ENCODE measurements at regions not wholly inside any gene's neighbourhood (a gene's known extent, or its start where the extent isn't known, plus 50 kb on each side); places are given as distances from the start of the nearest gene placed in this dataset.

DNA sequence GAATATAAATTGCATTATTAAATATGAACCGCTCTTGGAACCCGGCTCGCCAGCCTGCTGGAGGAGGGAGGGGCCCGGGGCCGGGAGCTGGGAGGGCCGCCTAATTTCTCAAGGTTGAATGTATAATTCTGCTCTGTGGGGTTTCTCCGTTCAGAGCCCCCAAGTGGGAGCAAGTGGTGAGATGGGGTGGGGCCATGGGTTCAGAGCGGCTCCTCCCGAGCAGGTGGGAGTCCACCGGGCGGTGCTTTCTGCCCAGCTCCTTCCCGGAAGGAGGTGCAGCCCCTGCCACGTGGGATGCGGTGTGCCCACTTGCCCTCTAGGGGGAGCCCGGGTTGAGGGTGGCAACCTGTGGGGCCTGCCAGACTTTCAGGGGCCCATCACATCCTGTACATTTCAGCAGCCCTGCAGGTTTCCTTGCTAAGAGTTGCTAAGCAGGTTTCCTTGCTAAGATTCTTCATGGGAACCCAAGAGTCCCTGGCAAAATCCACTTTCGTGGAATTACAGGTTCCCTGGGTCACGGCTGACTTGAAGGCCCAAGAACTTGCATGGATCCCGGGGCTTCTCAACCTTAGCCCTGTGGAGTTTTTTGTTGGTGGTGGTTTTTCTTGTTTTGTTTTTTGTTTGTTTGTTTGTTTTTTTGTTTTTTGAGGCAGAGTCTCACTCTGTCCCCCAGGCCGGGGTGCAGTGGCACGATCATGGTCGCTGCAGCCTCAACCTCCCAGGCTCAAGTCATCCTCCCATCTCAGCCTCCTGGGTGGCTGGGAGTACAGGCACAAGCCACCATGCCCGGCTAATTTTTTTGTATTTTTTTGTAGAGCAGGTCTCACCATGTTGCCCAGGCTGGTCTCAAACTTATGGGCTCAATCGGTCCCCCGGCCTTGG lies 196.7 kb upstream of the GSE1 start:
- no peak overlapping the region for H3K4me3 ChIP-seq (ENCODE audit: low read depth, low read length)
- TF ChIP-seq, protein P1, sequence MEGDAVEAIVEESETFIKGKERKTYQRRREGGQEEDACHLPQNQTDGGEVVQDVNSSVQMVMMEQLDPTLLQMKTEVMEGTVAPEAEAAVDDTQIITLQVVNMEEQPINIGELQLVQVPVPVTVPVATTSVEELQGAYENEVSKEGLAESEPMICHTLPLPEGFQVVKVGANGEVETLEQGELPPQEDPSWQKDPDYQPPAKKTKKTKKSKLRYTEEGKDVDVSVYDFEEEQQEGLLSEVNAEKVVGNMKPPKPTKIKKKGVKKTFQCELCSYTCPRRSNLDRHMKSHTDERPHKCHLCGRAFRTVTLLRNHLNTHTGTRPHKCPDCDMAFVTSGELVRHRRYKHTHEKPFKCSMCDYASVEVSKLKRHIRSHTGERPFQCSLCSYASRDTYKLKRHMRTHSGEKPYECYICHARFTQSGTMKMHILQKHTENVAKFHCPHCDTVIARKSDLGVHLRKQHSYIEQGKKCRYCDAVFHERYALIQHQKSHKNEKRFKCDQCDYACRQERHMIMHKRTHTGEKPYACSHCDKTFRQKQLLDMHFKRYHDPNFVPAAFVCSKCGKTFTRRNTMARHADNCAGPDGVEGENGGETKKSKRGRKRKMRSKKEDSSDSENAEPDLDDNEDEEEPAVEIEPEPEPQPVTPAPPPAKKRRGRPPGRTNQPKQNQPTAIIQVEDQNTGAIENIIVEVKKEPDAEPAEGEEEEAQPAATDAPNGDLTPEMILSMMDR (IDR thresholded peaks at IDR 0.05; ENCODE audit: borderline replicate concordance, insufficient read depth, low read depth, low read length), result peak; percentile 64

DNA sequence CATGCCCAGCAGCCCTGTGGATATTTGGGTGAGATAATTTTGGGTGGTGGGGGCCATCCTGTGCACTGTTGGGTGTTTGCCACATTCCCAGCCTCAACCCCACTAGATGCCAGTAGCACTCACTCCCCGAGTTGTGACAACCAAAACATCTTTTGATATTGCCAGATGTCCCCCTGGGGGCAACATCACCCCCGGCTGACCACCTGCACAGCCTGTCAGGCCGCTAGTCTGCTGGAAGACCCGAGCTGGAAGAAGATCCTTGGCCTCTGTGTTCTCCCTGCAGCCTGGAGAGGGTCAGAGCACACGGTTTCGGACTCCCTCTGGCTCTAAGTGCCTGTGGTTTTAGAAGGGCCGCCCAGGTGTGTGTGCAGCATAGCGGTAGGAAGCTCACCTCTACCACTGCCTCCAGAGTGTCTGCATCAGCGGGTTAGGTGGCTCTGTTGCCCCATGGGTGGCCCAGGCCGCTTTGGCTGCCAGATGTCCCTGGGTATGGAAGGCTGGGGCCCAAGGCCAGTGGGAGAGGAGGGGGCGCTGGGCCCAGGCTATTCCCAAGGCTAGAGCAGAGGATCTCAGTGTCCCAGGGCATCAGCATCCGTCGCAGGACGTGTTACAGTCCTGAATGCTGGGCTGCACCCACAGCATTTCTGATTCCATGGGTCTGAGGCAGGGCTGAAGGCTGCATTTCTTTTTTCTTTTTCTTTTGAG lies 195.8 kb upstream of the GSE1 start:
- TF ChIP-seq, protein P1 (IDR thresholded peaks at IDR 0.05; ENCODE audit: borderline replicate concordance, insufficient read depth, low read depth, low read length), result no peak
- H3K4me3 ChIP-seq (ENCODE audit: low read depth, low read length), result no peak overlapping the region

DNA sequence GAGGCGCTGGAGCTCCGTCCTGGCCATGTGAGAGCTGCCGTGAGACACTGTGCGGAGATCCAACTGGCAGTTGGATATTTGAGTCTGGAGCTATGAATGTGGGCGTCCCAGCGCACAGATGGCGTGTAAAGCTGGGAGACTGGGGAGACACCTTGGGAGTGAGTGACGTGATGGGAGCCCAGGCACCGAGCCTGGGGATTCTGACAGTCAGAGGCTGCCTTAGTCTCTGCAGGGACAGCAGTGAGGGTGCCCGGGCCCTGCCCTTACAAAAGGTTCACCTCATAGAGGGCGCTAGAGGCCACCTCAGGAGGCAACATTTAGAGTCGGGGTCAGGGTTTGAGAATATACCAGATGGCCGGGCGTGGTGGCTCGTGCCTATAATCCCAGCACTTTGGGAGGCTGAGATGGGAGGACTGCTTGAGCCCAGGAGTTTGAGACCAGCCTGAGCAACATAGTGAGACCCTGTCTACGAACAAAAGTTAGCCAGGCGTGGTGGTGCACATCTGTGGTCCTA lies 194.1 kb upstream of the GSE1 start:
- TF ChIP-seq, protein P1 (IDR thresholded peaks at IDR 0.05; ENCODE audit: borderline replicate concordance, insufficient read depth, low read depth, low read length), result no peak
- no peak overlapping the region for H3K4me3 ChIP-seq (ENCODE audit: low read depth, low read length)

DNA sequence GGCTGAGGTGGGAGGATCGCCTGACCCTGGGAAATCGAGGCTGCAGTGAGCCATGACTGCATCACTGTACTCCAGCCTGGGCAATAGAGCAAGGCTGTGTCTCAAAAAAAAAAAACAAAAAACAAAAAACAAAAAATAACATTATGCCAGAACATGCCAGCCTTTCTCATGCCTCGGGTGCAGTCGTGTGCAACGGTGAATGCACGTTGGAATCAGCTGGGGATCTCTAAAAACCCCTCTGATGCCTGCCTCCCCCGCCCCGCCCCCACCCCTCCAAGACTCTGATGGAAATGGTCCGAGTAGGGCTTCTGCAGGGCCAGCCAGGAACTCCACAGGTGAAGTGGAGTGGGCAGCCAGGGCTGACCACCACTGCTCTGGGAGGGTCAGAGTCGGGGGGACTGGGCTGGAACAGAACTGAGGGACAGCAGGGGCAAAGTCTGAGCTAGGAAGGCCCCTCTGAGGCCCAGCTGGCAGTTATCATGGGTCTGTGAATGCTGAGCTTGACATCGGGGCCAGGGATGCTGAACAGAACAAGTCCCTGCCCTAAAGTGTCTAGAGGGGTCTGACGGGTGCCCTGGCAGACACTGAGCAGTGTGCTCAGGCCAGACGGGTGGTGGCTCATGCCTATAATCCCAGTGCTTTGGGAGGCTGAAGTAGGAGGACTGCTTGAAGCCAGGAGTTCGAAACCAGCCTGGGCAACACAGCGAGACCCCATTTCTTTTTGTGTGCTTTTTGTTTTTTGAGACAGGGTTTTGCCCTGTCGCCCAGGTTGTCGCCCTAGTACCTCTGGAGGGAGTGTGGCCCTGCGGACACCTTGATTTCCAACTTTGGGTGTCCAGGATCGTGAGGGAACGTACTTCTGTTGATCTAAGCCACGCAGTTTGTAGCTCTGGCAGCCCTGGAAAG lies 193.4 kb upstream of the GSE1 start:
- no peak overlapping the region for H3K4me3 ChIP-seq (ENCODE audit: low read depth, low read length)
- TF ChIP-seq, protein P1 (IDR thresholded peaks at IDR 0.05; ENCODE audit: borderline replicate concordance, insufficient read depth, low read depth, low read length), result no peak

DNA sequence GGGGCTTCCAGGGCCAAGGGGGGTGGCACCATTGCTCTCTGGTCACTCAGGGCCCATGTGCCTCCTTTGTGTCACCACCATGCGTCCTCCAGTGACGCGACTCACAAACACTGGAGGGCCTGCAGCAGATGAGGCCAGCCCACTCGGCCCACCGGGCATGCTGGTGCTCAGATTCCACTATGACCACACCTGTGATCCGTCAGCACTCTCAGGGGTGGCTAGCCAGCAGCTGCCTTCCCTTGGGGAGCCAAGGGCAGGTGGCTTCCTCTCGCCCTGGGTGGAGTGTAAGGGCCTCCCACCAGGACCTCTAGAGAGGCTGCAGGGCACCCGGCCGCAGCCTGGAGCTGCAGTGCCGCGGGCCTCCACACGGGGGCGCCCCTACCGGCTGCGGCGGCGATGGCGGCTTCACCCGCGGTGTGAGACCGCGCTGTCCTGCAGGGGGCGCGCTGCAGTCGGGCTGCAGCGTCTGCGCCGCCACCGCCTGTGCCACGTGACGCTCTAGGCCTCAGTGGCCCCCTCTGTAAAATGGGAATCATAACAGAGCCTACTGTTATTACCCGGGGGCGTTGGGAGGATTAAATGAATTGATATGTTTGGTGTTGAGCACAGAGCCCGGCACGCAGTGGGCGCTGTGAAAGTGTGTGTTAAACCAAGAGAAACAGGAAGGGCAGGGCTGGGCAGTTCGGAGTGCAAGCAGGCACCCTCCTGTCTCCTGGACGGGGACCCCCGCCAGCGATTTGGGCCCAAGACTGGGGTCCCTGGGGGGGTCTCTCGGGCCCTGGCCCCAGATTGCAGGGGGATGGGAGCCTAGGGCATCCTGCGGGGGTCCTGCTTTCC lies 192.4 kb upstream of the GSE1 start:
- no peak overlapping the region for H3K4me3 ChIP-seq (ENCODE audit: low read depth, low read length)
- TF ChIP-seq, protein P1 (IDR thresholded peaks at IDR 0.05; ENCODE audit: borderline replicate concordance, insufficient read depth, low read depth, low read length), result peak; percentile 100

Data from GM12875 (cell line).